ENCODE measurements at regions not wholly inside any gene's neighbourhood (a gene's known extent, or its start where the extent isn't known, plus 50 kb on each side); places are given as distances from the start of the nearest gene placed in this dataset.

- no peak for DNase-seq
Measured at GRCh38 chr3:178258121-178258520, 278.1 kb upstream of the KCNMB2 start.

- DNase-seq, result no peak
Measured at GRCh38 chr3:178259703-178260102, 276.5 kb upstream of the KCNMB2 start.

DNA sequence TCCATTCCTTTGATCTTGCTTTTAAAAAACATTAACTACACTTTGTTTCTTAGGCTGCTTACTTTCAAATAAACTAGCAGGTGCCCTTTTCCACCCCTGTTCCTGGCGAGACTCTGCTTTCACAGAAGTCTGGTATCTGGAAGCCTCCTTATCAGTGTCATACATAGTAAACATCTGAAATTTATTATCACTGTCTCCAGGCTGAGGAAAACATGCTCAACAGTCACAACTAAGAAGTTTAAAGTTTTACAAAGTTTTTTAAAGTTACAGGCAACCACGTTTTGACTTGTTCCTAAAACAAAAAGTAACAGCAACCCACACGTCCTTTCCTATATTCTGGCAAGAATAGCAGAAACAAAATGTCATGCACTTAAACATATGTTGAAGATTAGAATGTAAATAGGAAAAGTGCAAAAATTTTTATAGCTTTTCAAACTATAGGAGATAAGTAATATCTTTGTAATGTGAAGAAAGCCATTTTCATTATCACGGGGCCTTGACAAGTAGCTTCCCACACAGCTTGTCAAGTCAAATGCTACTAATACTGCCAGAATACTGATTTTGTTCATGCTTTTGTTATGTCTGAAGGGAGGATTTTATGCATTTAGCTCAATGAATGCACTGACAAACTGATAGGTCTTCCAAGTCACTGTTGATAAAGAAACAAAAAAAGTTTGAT, 275.2 kb upstream of the KCNMB2 start:
- DNase-seq, result no peak

- no peak for DNase-seq
Measured at GRCh38 chr3:178263236-178263916, 272.9 kb upstream of the KCNMB2 start.

DNA sequence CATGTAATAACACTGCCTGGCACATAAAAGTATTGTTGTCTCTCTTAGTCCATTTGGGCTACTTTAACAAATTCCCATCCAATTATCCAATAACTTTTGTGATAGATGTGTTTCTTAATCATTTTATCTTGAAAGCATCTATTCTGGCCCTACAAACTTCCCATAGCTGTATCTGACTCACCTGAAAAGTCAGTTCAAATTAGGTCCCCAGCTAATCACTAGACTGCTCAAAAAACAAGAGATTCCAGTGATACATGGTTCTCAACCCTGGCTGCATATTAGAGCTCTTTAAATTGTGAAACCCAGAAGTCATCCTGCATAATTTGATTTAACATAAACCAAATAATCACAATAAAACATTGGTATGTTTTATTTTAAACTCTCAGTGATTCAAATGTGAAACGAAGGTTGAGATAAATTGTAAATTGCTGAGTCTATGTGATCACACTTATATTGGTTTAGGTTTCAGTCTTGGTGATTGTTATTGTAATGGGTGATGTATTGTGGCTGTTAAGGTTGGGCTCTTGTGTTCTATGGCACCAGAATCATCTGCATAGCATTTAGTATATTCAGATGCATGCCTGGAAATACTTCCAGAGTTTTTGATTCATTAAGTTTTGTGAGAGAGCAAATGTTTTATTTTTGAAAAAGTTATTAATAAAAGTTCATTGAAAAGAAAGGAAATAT, 268.9 kb upstream of the KCNMB2 start:
- no peak for DNase-seq

- DNase-seq, result no peak
Measured at GRCh38 chr3:178270838-178271237, 265.4 kb upstream of the KCNMB2 start.

- no peak for DNase-seq
Measured at GRCh38 chr3:178271740-178272387, 264.4 kb upstream of the KCNMB2 start.

- no peak for DNase-seq
Measured at GRCh38 chr3:178272841-178273240, 263.4 kb upstream of the KCNMB2 start.

GRCh38 chr3:178274711-178275110, 261.5 kb upstream of the KCNMB2 start:
- no peak for DNase-seq

DNA sequence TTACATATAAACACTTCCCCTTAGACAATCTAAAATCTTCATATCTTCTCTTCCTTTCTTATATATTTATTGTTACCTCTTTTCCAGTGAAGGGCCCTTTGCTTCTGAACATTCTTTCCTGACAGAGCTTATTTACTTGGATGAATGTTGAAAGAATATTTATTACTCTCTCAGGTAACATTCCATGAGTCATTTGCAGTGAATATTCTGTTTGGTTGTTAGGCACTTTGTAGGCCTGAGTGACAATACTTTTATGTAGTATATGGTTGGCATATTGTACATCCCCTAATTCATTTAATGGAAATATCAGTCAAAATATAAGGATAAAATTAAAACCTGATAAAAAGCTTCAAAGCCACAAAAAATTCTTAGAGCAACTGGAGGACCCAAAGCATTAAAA, 260.9 kb upstream of the KCNMB2 start:
- DNase-seq, result no peak

DNA sequence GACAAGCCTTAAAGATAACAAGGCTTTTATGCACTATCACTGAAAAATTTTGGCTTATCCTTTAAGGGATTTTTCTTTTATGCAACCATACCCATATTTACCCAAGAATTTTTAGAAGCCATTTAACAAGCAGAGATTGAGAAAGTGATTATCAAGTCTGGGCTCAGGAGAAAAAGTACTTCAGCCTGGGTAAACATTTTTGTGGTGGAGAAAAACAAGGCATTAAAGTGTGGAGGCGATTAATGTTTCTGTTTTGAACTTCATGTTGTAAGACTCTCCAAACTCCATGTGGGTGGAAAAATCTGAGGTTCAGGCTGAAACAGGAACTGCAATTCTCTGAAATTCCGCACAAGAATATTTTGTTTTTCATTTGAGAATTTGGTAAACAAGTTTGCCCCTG, 260.4 kb upstream of the KCNMB2 start:
- no peak for DNase-seq

GRCh38 chr3:178277605-178278004, 258.6 kb upstream of the KCNMB2 start:
- no peak for DNase-seq

GRCh38 chr3:178283561-178283960, 252.7 kb upstream of the KCNMB2 start:
- no peak for DNase-seq

DNA sequence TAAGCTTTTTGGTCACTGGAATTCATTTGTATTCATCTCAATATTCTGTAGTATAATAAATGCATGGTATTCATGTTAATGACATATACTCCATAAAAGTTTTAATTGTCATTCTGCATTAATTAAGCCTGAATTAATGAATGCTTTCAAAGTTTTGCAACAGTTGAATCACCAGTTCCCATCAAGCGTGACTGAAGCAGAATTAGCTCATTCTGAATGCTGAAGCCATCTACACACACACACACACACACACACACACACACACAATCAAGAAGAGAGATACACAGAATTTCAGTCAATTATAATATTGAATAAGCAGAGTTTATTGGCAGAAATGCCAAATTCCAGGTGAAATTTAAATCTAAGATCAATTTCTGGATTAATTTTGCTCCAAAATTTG, 252.1 kb upstream of the KCNMB2 start:
- no peak for DNase-seq

GRCh38 chr3:178288074-178288473, 248.2 kb upstream of the KCNMB2 start:
- no peak for DNase-seq

DNA sequence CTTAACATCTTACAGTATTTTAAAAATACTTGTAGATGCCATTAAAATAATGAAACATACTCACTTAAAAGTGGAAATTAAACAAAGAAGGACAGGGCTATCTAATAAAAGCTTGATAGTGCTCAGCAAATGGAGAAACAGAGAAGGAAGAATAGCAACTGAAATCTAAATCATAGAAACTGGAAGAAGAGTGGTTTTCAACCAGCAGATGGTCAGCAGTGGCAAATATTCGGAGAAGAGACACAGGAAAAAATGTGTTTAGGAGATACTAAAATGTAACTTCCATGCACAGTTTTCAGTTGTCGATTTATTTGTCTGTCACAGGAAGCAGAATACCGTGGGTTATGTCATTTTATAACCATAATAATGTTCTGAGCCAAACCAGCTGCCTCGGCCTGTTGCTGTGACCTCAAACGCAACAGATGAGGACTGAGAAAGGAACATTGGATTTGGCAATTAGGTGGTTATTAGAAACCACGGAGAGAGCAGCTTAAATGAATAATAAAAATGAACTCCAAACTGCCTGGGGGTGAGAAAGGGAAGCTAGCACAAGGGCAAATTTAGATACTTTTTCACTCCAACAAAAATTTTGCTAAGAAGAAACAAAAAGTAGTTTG, 246.6 kb upstream of the KCNMB2 start:
- no peak for DNase-seq

- DNase-seq, result no peak
Measured at GRCh38 chr3:178291574-178292370, 244.5 kb upstream of the KCNMB2 start.

DNA sequence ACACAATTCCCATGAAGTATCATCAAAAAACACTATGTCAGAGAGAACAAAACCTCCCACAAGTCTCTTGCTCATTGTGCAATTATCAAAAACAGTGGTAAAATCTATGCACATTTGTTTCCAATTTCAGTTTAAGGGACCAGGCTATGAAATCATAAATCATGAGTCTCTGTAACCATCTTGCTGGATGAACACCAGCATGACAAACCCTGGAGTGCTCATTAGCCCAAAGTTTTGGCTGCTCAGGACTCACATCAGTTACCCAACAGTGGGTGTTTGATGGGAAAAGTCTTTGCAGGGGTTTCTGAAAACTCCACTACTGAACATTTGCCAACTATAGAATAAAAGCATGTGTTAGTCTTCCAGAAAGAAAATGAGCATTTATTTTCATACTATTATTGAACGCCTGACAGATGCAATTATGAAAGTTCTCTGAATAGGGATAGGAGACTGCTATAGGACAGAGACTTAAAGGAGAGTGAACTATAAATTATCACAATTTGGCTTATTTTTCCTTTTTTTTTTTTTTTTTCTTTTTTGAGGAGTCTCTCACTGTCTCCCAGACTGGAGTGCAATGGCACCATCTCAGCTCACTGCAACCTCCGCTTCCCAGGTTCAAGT, 240.8 kb upstream of the KCNMB2 start:
- no peak for DNase-seq

GRCh38 chr3:178297199-178297598, 239.0 kb upstream of the KCNMB2 start:
- no peak for DNase-seq

GRCh38 chr3:178297740-178298139, 238.5 kb upstream of the KCNMB2 start:
- DNase-seq, result no peak

DNA sequence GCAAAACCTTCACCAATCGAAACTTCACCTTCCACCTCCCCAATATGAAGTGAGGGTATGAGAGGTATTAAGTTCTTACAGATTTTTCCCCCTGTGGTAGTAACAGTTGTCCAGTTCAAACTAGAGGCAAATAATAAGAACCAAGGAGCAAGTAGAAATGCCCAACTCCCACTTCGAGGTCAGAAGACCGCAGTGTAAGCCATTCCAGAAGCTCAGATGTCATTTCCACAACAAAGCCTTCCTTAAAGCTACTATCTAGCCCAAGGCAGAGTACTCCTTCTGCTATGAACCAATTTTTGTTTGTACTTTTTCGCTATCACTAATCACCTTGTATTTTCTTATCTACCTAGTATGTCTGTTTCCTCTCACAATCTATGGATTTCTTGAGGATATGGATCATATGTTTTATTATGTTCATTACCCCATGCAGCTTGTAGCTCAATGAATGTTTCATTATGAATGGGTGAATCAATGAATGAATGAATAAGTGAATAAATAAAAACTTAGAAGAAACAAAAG, 235.7 kb upstream of the KCNMB2 start:
- no peak for DNase-seq
